ENCODE measurements at regions not wholly inside any gene's neighbourhood (a gene's known extent, or its start where the extent isn't known, plus 50 kb on each side); places are given as distances from the start of the nearest gene placed in this dataset.
A peak's percentile ranks its signal among the peaks of the same experiment; 100 is the strongest.

GRCh38 chr3:128555841-128556240, 62.8 kb upstream of the GATA2 start:
- Histone ChIP-seq H3K27me3 (replicated peaks; ENCODE audit: control insufficient read depth, insufficient read depth, low read length) (peaks cover 56% of the 10 kb centered on the region), H3K36me3 (ENCODE audit: control insufficient read depth, insufficient read depth, low read length, severe bottlenecking) (no peaks in the 10 kb centered on the region), H3K4me1 (ENCODE audit: control insufficient read depth, insufficient read depth, low read length) (no peaks in the 10 kb centered on the region), H3K4me3 (ENCODE audit: low read length) (no peak overlapping the region), H3K9ac (ENCODE audit: low read length) (no peak overlapping the region), H3K9me3 (ENCODE audit: control insufficient read depth, low read length) (peaks cover 6% of the 10 kb centered on the region)
- DNase-seq (ENCODE audit: low read depth): no peak

- H3K4me1 ChIP-seq (ENCODE audit: control insufficient read depth, insufficient read depth, low read length): no peaks in the 10 kb centered on the region
Measured at GRCh38 chr3:128555098-128555825, 62.3 kb upstream of the GATA2 start.

DNA sequence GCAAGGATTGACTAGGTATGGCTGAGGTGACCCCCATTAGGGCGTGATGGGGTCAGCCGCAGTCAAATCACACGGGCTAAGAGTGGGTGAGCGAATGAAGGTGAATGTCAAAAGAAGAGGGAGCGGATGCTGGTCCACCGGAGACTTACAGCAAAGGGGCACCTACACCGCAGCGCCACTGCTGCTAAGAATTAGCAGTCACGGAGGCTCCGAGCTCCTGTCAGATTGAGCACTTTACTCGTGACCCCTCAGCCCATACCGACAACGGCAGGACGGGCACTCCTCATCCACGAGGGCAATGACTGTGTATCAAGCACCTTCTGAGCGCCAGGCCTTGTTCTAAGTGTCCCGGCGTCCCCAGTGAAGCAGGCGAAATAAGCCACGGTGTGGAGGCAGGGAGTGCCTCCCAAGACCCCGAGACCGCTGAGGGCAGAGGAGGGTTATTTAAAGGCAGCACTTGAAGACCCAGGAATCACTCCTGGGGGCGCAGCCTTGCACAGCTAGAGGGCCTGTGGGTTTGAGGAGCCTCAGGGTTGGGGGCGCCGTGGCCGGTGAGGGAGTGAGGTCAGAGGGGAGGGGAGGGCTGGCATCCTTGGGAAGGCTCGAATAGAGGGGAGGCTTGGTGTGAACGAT, 61.6 kb upstream of the GATA2 start:
- Histone ChIP-seq H3K9ac (ENCODE audit: low read length) (no peak overlapping the region), H3K27me3 (replicated peaks; ENCODE audit: control insufficient read depth, insufficient read depth, low read length) (peaks cover 48% of the 10 kb centered on the region), H3K36me3 (ENCODE audit: control insufficient read depth, insufficient read depth, low read length, severe bottlenecking) (no peaks in the 10 kb centered on the region)

More at GRCh38 chr3:128555098-128555825, 62.3 kb upstream of the GATA2 start:
- Histone ChIP-seq H3K9me3 (ENCODE audit: control insufficient read depth, low read length) (peaks cover 6% of the 10 kb centered on the region), H3K9ac (ENCODE audit: low read length) (no peak overlapping the region), H3K27me3 (replicated peaks; ENCODE audit: control insufficient read depth, insufficient read depth, low read length) (peaks cover 53% of the 10 kb centered on the region), H3K36me3 (ENCODE audit: control insufficient read depth, insufficient read depth, low read length, severe bottlenecking) (no peaks in the 10 kb centered on the region), H3K4me3 (ENCODE audit: low read length) (no peak overlapping the region)
- no peak for DNase-seq (ENCODE audit: low read depth)

DNA sequence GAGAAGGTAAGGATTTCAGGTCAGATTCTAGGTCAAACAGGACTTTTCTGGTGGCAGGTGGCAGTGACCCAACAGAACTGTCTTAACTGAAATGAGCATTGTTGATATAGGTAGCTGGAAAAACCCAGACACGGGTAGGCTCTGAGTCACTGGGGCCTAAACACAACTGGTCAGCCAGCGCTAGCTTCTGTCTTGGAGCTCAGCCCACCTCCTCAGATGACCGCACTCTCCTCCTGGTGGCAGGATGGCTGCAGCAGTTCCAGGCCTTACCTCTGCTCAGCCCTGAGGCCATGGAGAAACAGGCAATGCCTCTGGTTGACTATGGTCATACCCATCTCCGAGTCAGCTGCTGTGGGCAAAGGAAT, 61.1 kb upstream of the GATA2 start:
- Histone ChIP-seq H3K27me3 (replicated peaks; ENCODE audit: control insufficient read depth, insufficient read depth, low read length) (peaks cover 43% of the 10 kb centered on the region), H3K9ac (ENCODE audit: low read length) (no peak overlapping the region), H3K4me1 (ENCODE audit: control insufficient read depth, insufficient read depth, low read length) (peaks cover 3% of the 10 kb centered on the region), H3K9me3 (ENCODE audit: control insufficient read depth, low read length) (peaks cover 6% of the 10 kb centered on the region), H3K36me3 (ENCODE audit: control insufficient read depth, insufficient read depth, low read length, severe bottlenecking) (no peaks in the 10 kb centered on the region), H3K4me3 (ENCODE audit: low read length) (no peak overlapping the region)
- DNase-seq (ENCODE audit: low read depth): no peak

More for the DNA sequence above, 61.6 kb upstream of the GATA2 start:
- Histone ChIP-seq H3K4me3 (ENCODE audit: low read length) (no peak overlapping the region), H3K4me1 (ENCODE audit: control insufficient read depth, insufficient read depth, low read length) (no peaks in the 10 kb centered on the region), H3K9me3 (ENCODE audit: control insufficient read depth, low read length) (peaks cover 6% of the 10 kb centered on the region)
- no peak for DNase-seq (ENCODE audit: low read depth)

DNA sequence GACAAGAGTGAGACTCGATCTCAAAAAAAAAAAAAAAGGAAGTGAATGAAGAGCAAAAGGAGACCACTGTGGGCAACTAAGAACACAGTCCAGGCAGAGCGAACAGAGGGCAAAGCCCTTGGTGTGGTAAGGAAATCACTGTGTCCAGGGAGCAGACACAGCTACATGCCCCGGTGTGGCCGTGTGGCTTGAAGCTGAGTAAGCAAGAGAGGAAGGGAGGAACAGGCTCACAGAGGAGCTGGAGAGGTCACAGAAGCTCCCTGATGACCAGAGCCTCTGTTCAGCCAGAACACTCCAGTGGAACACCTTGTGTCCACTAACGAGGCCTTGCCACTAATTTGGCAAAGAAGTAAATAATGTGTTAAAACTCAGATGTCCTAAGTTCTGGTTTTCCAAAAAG, 60.6 kb upstream of the GATA2 start:
- Histone ChIP-seq H3K4me3 (ENCODE audit: low read length) (no peak overlapping the region), H3K36me3 (ENCODE audit: control insufficient read depth, insufficient read depth, low read length, severe bottlenecking) (no peaks in the 10 kb centered on the region), H3K9me3 (ENCODE audit: control insufficient read depth, low read length) (peaks cover 6% of the 10 kb centered on the region), H3K9ac (ENCODE audit: low read length) (no peak overlapping the region), H3K27me3 (replicated peaks; ENCODE audit: control insufficient read depth, insufficient read depth, low read length) (peaks cover 41% of the 10 kb centered on the region), H3K4me1 (ENCODE audit: control insufficient read depth, insufficient read depth, low read length) (peaks cover 8% of the 10 kb centered on the region)
- no peak for DNase-seq (ENCODE audit: low read depth)

DNA sequence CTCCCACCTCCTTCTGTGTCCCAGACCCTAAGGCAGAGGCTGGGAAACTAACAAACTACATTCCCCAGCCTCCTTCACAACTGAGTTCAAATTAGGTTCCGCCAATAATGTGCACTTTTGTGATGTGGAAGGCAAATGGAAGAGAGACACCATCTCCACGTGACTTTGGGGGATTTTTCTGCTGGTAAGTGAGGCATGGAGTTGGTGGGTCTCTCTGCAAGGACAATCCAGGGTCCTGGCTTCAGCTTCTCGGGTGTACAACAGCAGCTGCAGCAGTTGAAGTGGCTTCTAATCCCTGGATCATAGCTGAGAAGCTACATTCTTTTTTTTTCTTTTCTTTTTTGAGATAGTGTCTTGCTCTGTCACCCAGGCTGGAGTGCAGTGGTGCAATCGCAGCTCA, 58.9 kb upstream of the GATA2 start:
- H3K27me3 ChIP-seq (replicated peaks; ENCODE audit: control insufficient read depth, insufficient read depth, low read length): peaks cover 29% of the 10 kb centered on the region
- H3K9ac ChIP-seq (ENCODE audit: low read length): no peak overlapping the region
- H3K4me1 ChIP-seq (ENCODE audit: control insufficient read depth, insufficient read depth, low read length): peaks cover 14% of the 10 kb centered on the region
- no peak overlapping the region for H3K4me3 ChIP-seq (ENCODE audit: low read length)
- DNase-seq (ENCODE audit: low read depth): no peak
- H3K36me3 ChIP-seq (ENCODE audit: control insufficient read depth, insufficient read depth, low read length, severe bottlenecking): no peaks in the 10 kb centered on the region
- H3K9me3 ChIP-seq (ENCODE audit: control insufficient read depth, low read length): no peaks in the 10 kb centered on the region

GRCh38 chr3:128551451-128551850, 58.5 kb upstream of the GATA2 start:
- Histone ChIP-seq H3K36me3 (ENCODE audit: control insufficient read depth, insufficient read depth, low read length, severe bottlenecking) (no peaks in the 10 kb centered on the region), H3K9me3 (ENCODE audit: control insufficient read depth, low read length) (no peaks in the 10 kb centered on the region), H3K9ac (ENCODE audit: low read length) (no peak overlapping the region), H3K4me3 (ENCODE audit: low read length) (no peak overlapping the region), H3K4me1 (ENCODE audit: control insufficient read depth, insufficient read depth, low read length) (peaks cover 14% of the 10 kb centered on the region), H3K27me3 (replicated peaks; ENCODE audit: control insufficient read depth, insufficient read depth, low read length) (peaks cover 25% of the 10 kb centered on the region)
- DNase-seq (ENCODE audit: low read depth): no peak

GRCh38 chr3:128550471-128551126, 57.6 kb upstream of the GATA2 start:
- Histone ChIP-seq H3K27me3 (replicated peaks; ENCODE audit: control insufficient read depth, insufficient read depth, low read length) (peaks cover 19% of the 10 kb centered on the region), H3K4me1 (ENCODE audit: control insufficient read depth, insufficient read depth, low read length) (peaks cover 14% of the 10 kb centered on the region), H3K36me3 (ENCODE audit: control insufficient read depth, insufficient read depth, low read length, severe bottlenecking) (no peaks in the 10 kb centered on the region), H3K9me3 (ENCODE audit: control insufficient read depth, low read length) (no peaks in the 10 kb centered on the region), H3K9ac (ENCODE audit: low read length) (no peak overlapping the region), H3K4me3 (ENCODE audit: low read length) (no peak overlapping the region)
- no peak for DNase-seq (ENCODE audit: low read depth)

GRCh38 chr3:128550113-128550440, 57.1 kb upstream of the GATA2 start:
- Histone ChIP-seq H3K4me3 (ENCODE audit: low read length) (no peak overlapping the region), H3K9me3 (ENCODE audit: control insufficient read depth, low read length) (no peaks in the 10 kb centered on the region), H3K9ac (ENCODE audit: low read length) (no peak overlapping the region), H3K4me1 (ENCODE audit: control insufficient read depth, insufficient read depth, low read length) (peaks cover 14% of the 10 kb centered on the region), H3K36me3 (ENCODE audit: control insufficient read depth, insufficient read depth, low read length, severe bottlenecking) (no peaks in the 10 kb centered on the region), H3K27me3 (replicated peaks; ENCODE audit: control insufficient read depth, insufficient read depth, low read length) (peaks cover 19% of the 10 kb centered on the region)
- DNase-seq (ENCODE audit: low read depth): no peak

- peaks cover 14% of the 10 kb centered on the region for H3K4me1 ChIP-seq (ENCODE audit: control insufficient read depth, insufficient read depth, low read length)
- peak; percentile 83 for DNase-seq (ENCODE audit: low read depth)
- peak overlapping the region; percentile 54 for H3K4me3 ChIP-seq (ENCODE audit: low read length)
- H3K27me3 ChIP-seq (replicated peaks; ENCODE audit: control insufficient read depth, insufficient read depth, low read length): peaks cover 14% of the 10 kb centered on the region
- no peak overlapping the region for H3K9ac ChIP-seq (ENCODE audit: low read length)
- no peaks in the 10 kb centered on the region for H3K36me3 ChIP-seq (ENCODE audit: control insufficient read depth, insufficient read depth, low read length, severe bottlenecking)
- no peaks in the 10 kb centered on the region for H3K9me3 ChIP-seq (ENCODE audit: control insufficient read depth, low read length)
Measured at GRCh38 chr3:128549283-128550112, 56.5 kb upstream of the GATA2 start.

Measured in adipocyte (in vitro differentiated cells).